ENCODE measurements at regions not wholly inside any gene's neighbourhood (a gene's known extent, or its start where the extent isn't known, plus 50 kb on each side); places are given as distances from the start of the nearest gene placed in this dataset.

GRCh38 chr10:124240839-124241291 lies 147.5 kb upstream of the CHST15 start:
- DNase-seq = no peak

GRCh38 chr10:124239696-124240095 lies 146.3 kb upstream of the CHST15 start:
- DNase-seq = no peak

- DNase-seq = no peak
Observed at GRCh38 chr10:124239134-124239533, 145.7 kb upstream of the CHST15 start.

GRCh38 chr10:124238367-124238766 lies 145.0 kb upstream of the CHST15 start:
- no peak for DNase-seq

GRCh38 chr10:124237282-124237961 lies 144.0 kb upstream of the CHST15 start:
- no peak for DNase-seq

- DNase-seq = no peak
Observed at GRCh38 chr10:124236816-124237215, 143.4 kb upstream of the CHST15 start.

GRCh38 chr10:124236136-124236535 lies 142.7 kb upstream of the CHST15 start:
- DNase-seq = no peak

GRCh38 chr10:124235232-124235631 lies 141.8 kb upstream of the CHST15 start:
- DNase-seq = no peak

GRCh38 chr10:124233546-124234138 lies 140.2 kb upstream of the CHST15 start:
- no peak for DNase-seq

GRCh38 chr10:124232686-124233545 lies 139.5 kb upstream of the CHST15 start:
- DNase-seq = no peak

GRCh38 chr10:124231168-124232155 lies 138.1 kb upstream of the CHST15 start:
- peak; percentile 16 for DNase-seq

GRCh38 chr10:124230635-124231167 lies 137.3 kb upstream of the CHST15 start:
- no peak for DNase-seq

- DNase-seq = no peak
Observed at GRCh38 chr10:124229989-124230634, 136.7 kb upstream of the CHST15 start.

- DNase-seq = no peak
Observed at GRCh38 chr10:124229201-124229988, 136.0 kb upstream of the CHST15 start.

GRCh38 chr10:124228471-124228870 lies 135.1 kb upstream of the CHST15 start:
- DNase-seq = no peak

GRCh38 chr10:124227988-124228387 lies 134.6 kb upstream of the CHST15 start:
- no peak for DNase-seq

- no peak for DNase-seq
Observed at GRCh38 chr10:124227055-124227975, 133.9 kb upstream of the CHST15 start.

- no peak for DNase-seq
Observed at GRCh38 chr10:124226271-124227054, 133.1 kb upstream of the CHST15 start.

Data from CD4-positive, alpha-beta T cell treated with Interleukin-12 subunit alpha and Interleukin-12 subunit beta, for 1 hour (primary cell).